Stimulated activated CD8-positive, alpha-beta memory T cell treated with anti-CD3 and anti-CD28 coated beads, Interleukin-15, amount 100 ng/mL, for 1 hour (primary cell): ENCODE measurements at regions not wholly inside any gene's neighbourhood (a gene's known extent, or its start where the extent isn't known, plus 50 kb on each side); places are given as distances from the start of the nearest gene placed in this dataset.

Source experiments
- DNase-seq: peaks from one replicate; pipeline ENCODE4 v3.0.0-alpha.2; 2020; ENCODE audit warnings: low read depth

GRCh38 chr3:16113704-16114103 lies 60.8 kb upstream of the GALNT15 start:
- no peak for DNase-seq

DNA sequence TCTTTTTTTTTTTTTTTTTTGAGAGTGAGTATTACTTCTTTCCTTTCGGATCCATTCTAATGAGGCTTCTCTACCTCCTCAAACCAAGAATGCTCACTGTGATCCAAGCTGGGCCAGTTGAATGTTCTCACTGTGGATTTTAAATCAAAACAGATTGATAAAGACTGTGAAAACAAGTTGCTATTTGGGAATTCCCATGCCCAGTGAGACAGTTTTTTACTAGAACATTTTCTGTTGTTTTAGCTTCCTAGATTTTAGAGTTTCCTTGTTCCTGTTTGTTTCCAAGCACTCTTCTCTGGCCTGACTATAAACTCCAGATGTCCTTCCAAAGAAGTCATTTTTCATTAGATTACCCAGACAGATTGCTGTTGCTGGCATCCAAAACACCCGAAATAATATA lies 60.1 kb upstream of the GALNT15 start:
- DNase-seq = no peak

- no peak for DNase-seq
Measured at GRCh38 chr3:16114930-16115329, 59.5 kb upstream of the GALNT15 start.

- no peak for DNase-seq
Measured at GRCh38 chr3:16118396-16118795, 56.1 kb upstream of the GALNT15 start.

DNA sequence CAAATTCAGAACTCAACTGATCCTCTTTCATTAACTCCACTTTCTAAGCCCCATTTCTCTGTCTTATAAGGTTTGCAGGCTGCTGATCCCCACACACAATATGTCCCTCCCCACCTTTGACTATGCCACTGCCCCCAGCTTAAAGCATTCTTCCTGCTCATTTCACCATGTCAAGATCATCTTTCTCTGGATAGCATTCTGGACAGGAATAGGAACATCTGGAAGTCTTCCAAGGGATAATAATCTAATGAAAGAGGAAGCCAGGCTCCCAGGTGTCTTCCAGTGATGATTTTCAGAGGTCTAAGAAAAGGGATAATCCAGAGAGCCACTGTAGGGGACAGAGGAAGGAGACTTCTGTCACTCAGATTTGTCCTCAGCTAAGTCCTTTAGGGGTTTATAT lies 54.6 kb upstream of the GALNT15 start:
- no peak for DNase-seq

GRCh38 chr3:16121391-16121790 lies 53.1 kb upstream of the GALNT15 start:
- DNase-seq = no peak

DNA sequence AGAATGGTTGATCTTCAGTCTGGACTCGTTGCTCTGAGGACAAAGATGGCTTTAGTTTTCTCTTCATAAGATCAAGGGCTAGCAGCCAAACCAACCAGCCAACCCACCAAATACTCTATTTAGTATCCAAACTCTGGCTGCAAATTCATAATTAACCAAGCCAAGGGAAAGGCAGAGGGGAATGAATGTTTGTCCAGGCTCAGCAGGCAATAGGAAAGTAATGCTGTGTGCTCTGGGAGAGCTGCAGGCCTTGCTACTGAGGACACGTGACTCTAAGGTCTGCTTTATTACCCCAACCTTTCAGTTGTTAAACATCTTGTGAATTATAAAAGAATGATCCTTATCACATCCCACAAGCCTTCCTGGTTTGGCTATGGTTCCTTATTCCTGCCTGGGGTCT lies 52.3 kb upstream of the GALNT15 start:
- no peak for DNase-seq

DNA sequence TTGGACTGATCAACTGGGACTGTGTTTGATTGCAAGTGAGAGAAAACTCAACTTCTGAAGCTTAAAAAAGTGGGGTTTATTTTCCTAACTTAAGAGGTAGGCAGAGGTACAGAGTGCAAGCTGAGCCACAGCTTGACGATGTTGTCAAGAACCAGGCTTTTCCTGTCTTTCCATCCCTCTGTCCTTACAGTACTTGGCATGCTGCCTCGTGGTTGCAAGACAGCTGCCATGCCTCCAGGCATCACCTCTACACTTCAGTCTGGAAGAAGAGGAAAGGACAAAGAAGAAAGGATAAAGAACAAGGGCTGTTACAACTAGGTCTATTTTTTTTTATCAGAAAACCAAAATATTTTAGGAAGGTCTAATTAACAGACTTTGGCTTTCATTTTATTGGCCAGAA lies 51.8 kb upstream of the GALNT15 start:
- DNase-seq = no peak

- no peak for DNase-seq
Measured at GRCh38 chr3:16124636-16125035, 49.8 kb upstream of the GALNT15 start.
